ENCODE measurements at regions not wholly inside any gene's neighbourhood (a gene's known extent, or its start where the extent isn't known, plus 50 kb on each side); places are given as distances from the start of the nearest gene placed in this dataset.
"Not testable (repeated sequence)": the region's sequence is repeated elsewhere in the genome, so short reads cannot be mapped to it uniquely, and the experiment has no call there.

DNA sequence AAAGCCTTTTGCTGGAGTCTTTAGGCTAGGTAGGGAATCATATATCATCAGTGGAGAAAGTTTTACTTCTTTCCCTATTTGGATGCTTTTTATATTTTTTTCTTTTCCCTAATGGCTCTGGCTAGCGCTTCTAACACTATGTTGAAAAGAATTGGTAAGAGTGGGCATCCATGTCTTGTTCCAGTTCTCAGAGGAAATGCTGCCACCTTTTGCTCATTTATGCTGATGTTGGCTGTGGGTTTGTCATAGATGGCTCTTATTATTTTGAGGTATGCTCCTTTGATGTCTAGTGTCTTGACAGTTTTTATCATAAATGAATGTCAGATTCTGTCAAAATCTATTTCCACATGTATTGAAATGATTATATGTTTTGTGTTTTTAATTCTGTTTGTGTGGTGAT lies 1544.1 kb downstream of the REEP3 start:
- Histone ChIP-seq H3K36me3 (ENCODE audit: control insufficient read depth, insufficient read depth, low read length) (no peaks in the 10 kb centered on the region), H3K27me3 (ENCODE audit: control insufficient read depth, insufficient read depth, low read length) (no peaks in the 10 kb centered on the region), H3K4me3 (ENCODE audit: low read depth, low read length) (no peak overlapping the region)
- FAIRE-seq (no peak), DNase-seq (ENCODE audit: low read depth) (no peak)
- TF ChIP-seq, protein P1, sequence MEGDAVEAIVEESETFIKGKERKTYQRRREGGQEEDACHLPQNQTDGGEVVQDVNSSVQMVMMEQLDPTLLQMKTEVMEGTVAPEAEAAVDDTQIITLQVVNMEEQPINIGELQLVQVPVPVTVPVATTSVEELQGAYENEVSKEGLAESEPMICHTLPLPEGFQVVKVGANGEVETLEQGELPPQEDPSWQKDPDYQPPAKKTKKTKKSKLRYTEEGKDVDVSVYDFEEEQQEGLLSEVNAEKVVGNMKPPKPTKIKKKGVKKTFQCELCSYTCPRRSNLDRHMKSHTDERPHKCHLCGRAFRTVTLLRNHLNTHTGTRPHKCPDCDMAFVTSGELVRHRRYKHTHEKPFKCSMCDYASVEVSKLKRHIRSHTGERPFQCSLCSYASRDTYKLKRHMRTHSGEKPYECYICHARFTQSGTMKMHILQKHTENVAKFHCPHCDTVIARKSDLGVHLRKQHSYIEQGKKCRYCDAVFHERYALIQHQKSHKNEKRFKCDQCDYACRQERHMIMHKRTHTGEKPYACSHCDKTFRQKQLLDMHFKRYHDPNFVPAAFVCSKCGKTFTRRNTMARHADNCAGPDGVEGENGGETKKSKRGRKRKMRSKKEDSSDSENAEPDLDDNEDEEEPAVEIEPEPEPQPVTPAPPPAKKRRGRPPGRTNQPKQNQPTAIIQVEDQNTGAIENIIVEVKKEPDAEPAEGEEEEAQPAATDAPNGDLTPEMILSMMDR (IDR thresholded peaks at IDR 0.05; ENCODE audit: insufficient read depth, low read length, severe bottlenecking): no peak

DNA sequence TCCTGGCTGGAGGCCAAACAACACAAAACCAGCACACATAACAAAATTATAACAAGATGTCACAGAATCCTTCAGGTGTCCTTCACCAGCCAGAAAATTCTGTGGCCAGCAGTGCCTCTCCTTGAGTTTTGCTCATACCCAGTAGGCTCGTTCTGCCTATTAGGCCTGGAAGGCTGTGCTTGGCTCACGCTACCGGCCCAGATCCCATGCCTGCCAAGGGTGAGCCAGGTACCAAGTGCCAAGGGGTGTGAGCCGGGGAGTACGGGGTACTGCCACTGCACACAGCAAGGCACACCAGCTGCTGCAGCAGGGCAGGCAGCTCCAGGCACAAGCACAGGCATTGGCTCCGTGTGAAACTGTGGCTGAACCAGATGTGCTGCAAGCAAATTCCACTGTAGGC lies 1562.0 kb downstream of the REEP3 start:
- TF ChIP-seq, protein P1 (IDR thresholded peaks at IDR 0.05; ENCODE audit: insufficient read depth, low read length, severe bottlenecking): no peak
- DNase-seq (ENCODE audit: low read depth): no peak
- no peak overlapping the region for H3K4me3 ChIP-seq (ENCODE audit: low read depth, low read length)
- no peaks in the 10 kb centered on the region for H3K27me3 ChIP-seq (ENCODE audit: control insufficient read depth, insufficient read depth, low read length)
- H3K36me3 ChIP-seq (ENCODE audit: control insufficient read depth, insufficient read depth, low read length): no peaks in the 10 kb centered on the region
- no peak for FAIRE-seq

DNA sequence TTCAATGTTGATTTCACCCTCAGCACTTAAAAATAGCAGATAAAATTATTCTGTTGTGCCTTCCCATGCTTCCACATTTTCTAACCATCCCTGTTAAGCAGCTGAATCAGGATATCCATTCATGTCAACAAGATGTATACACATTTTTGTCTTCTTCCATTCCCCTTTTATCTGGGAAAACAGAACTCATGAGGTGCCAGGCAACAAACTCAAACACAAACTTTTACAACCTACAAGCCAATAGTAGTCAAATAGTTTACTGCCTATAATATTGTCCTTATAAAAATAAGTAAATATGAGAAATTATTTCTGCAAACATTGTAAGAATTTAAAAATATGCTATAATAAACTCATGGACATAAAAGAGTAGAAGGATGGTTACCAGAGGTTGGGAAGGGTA lies 1569.8 kb downstream of the REEP3 start:
- no peaks in the 10 kb centered on the region for H3K27me3 ChIP-seq (ENCODE audit: control insufficient read depth, insufficient read depth, low read length)
- TF ChIP-seq, protein P1 (IDR thresholded peaks at IDR 0.05; ENCODE audit: insufficient read depth, low read length, severe bottlenecking): no peak
- no peak for FAIRE-seq
- DNase-seq (ENCODE audit: low read depth): no peak
- H3K4me3 ChIP-seq (ENCODE audit: low read depth, low read length): no peak overlapping the region
- no peaks in the 10 kb centered on the region for H3K36me3 ChIP-seq (ENCODE audit: control insufficient read depth, insufficient read depth, low read length)

DNA sequence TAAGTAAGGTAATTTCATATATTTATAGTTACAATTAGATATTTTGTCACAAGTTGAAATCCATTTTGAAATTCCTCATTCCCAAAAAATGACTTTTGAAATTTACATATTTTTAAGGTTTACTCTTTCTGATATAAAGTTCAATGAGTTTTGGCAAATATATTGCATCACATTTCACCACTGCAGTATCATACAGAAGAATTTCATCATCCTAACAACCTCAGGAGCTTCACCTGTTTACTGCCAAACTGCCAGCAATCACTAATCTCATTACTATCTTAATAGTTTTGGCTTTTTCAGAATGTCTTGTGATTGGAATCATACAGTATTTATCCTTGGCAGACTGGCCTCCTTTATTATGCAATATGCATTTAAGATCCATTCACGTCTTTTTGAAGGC lies 1578.9 kb downstream of the REEP3 start:
- TF ChIP-seq, protein P1 (IDR thresholded peaks at IDR 0.05; ENCODE audit: insufficient read depth, low read length, severe bottlenecking): no peak
- no peaks in the 10 kb centered on the region for H3K36me3 ChIP-seq (ENCODE audit: control insufficient read depth, insufficient read depth, low read length)
- no peak overlapping the region for H3K4me3 ChIP-seq (ENCODE audit: low read depth, low read length)
- H3K27me3 ChIP-seq (ENCODE audit: control insufficient read depth, insufficient read depth, low read length): no peaks in the 10 kb centered on the region
- DNase-seq (ENCODE audit: low read depth): no peak
- FAIRE-seq: no peak

DNA sequence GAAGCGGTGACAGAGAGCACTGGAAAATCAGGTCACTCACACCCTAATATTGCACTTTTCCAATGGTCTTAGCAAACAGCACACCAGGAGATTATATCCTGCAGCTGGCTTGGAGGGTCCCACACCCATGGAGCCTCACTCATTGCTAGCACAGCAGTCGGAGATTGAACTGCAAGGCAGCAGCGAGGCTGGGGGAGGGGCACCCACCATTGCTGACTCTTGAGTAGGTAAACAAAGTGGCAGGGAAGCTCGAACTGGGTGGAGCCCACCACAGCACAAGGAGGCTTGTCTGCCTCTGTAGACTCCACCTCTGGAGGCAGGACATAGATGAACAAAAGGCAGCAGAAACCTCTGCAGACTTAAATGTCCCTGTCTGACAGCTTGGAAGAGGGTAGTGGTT lies 1579.7 kb downstream of the REEP3 start:
- not testable (repeated sequence) for H3K36me3 ChIP-seq (ENCODE audit: control insufficient read depth, insufficient read depth, low read length); H3K4me3 ChIP-seq (ENCODE audit: low read depth, low read length); FAIRE-seq; H3K27me3 ChIP-seq (ENCODE audit: control insufficient read depth, insufficient read depth, low read length); DNase-seq (ENCODE audit: low read depth)

DNA sequence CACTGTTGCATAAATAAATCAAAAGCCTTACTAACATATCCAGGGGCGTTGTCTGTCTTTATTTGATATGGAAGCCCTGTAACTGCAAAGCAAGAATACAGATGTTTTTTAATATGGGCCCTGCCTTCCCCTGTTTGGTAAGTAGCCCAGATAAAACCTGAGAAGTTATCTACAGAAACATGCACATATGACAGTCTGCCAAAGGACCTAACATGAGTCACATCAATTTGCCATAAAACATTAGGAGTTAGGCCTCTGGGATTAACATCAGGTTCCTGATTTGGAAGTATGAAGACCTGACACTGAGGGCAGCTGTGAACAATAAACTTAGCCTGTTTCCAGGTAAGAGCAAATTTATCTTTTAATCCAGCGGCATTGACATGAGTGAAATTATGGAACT lies 1588.8 kb downstream of the REEP3 start:
- H3K27me3 ChIP-seq (ENCODE audit: control insufficient read depth, insufficient read depth, low read length): no peaks in the 10 kb centered on the region
- FAIRE-seq: no peak
- H3K36me3 ChIP-seq (ENCODE audit: control insufficient read depth, insufficient read depth, low read length): no peaks in the 10 kb centered on the region
- H3K4me3 ChIP-seq (ENCODE audit: low read depth, low read length): no peak overlapping the region
- TF ChIP-seq, protein P1 (IDR thresholded peaks at IDR 0.05; ENCODE audit: insufficient read depth, low read length, severe bottlenecking): no peak
- no peak for DNase-seq (ENCODE audit: low read depth)

DNA sequence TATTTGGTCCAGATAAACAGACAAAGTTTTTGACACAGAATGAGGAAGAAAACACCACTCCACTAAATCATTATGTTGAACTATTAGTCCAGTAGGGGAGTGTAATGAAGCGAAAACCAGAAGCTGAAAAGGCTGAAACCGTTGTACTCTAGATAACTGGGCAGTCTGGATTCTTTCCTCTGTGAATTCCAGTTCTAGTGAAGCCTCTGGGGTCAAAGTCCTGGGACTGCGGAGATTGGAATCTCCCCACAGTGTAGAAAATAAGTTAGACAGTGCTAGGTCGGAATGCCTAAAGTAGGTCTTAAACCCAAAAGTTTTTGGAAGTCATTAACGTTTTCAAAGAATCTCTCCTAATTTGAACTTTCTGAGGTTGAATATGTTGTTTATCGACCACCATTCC lies 1589.9 kb downstream of the REEP3 start:
- not testable (repeated sequence) for FAIRE-seq; H3K4me3 ChIP-seq (ENCODE audit: low read depth, low read length); H3K27me3 ChIP-seq (ENCODE audit: control insufficient read depth, insufficient read depth, low read length); H3K36me3 ChIP-seq (ENCODE audit: control insufficient read depth, insufficient read depth, low read length); DNase-seq (ENCODE audit: low read depth)

All from bronchial epithelial cell (primary cell).